Forelimb muscle (tissue), 1 donor: ENCODE measurements at regions not wholly inside any gene's neighbourhood (a gene's known extent, or its start where the extent isn't known, plus 50 kb on each side); places are given as distances from the start of the nearest gene placed in this dataset.
"Not testable (repeated sequence)": the region's sequence is repeated elsewhere in the genome, so short reads cannot be mapped to it uniquely, and the experiment has no call there.

Source experiments
- DNase-seq: peaks from one replicate; pipeline ENCODE4 v3.0.0-alpha.2; 2013; ENCODE audit warnings: low read depth

GRCh38 chr14:98932431-98933325 is 339.3 kb downstream of the BCL11B start:
- DNase-seq, result no peak

- DNase-seq, result not testable (repeated sequence)
Measured at GRCh38 chr14:98934569-98934968, 337.4 kb downstream of the BCL11B start.

- DNase-seq, result no peak
Measured at GRCh38 chr14:98935921-98936320, 336.1 kb downstream of the BCL11B start.

- DNase-seq, result no peak
Measured at GRCh38 chr14:98937021-98937420, 335.0 kb downstream of the BCL11B start.

GRCh38 chr14:98937712-98938505 is 334.1 kb downstream of the BCL11B start:
- no peak for DNase-seq

- DNase-seq, result no peak
Measured at GRCh38 chr14:98940693-98941437, 331.1 kb downstream of the BCL11B start.

GRCh38 chr14:98941481-98941880 is 330.5 kb downstream of the BCL11B start:
- DNase-seq, result no peak

GRCh38 chr14:98943907-98944306 is 328.1 kb downstream of the BCL11B start:
- no peak for DNase-seq

- no peak for DNase-seq
Measured at GRCh38 chr14:98944989-98945388, 327.0 kb downstream of the BCL11B start.

GRCh38 chr14:98945611-98946570 is 326.1 kb downstream of the BCL11B start:
- DNase-seq, result no peak

GRCh38 chr14:98946940-98947339 is 325.1 kb downstream of the BCL11B start:
- DNase-seq, result no peak

- DNase-seq, result no peak
Measured at GRCh38 chr14:98947911-98948595, 323.9 kb downstream of the BCL11B start.

GRCh38 chr14:98949051-98949450 is 322.9 kb downstream of the BCL11B start:
- DNase-seq, result no peak

GRCh38 chr14:98949481-98950135 is 322.4 kb downstream of the BCL11B start:
- DNase-seq, result no peak

GRCh38 chr14:98950353-98950895 is 321.6 kb downstream of the BCL11B start:
- DNase-seq, result no peak

- DNase-seq, result no peak
Measured at GRCh38 chr14:98951031-98951430, 321.0 kb downstream of the BCL11B start.

GRCh38 chr14:98951521-98952152 is 320.4 kb downstream of the BCL11B start:
- no peak for DNase-seq

- DNase-seq, result no peak
Measured at GRCh38 chr14:98952593-98953350, 319.2 kb downstream of the BCL11B start.
